Kidney epithelial cell (primary cell): ENCODE measurements at regions not wholly inside any gene's neighbourhood (a gene's known extent, or its start where the extent isn't known, plus 50 kb on each side); places are given as distances from the start of the nearest gene placed in this dataset.

ENCODE experiments used
- DNase-seq: peaks from one replicate; pipeline ENCODE4 v3.0.0-alpha.2; 2010; ENCODE audit warnings: low read depth
- H3K27me3 ChIP-seq: 2 replicates; pipeline ENCODE4 v1.6.0; 2011; ENCODE audit warnings: low read length; ENCODE audit not compliant: control insufficient read depth, insufficient read depth
- H3K36me3 ChIP-seq: 2 replicates; pipeline ENCODE4 v1.5.1; 2011; ENCODE audit warnings: low read length; ENCODE audit not compliant: control insufficient read depth, insufficient read depth
- H3K4me3 ChIP-seq: 2 replicates; pipeline ENCODE4 v1.5.1; 2011; ENCODE audit warnings: low read depth, mild to moderate bottlenecking, control low read depth, low read length
- CTCF ChIP-seq: IDR thresholded peaks from 2 replicates; pipeline ENCODE4 v1.5.1; 2011; ENCODE audit warnings: mild to moderate bottlenecking, moderate library complexity, low read length, control low read depth, inconsistent platforms; ENCODE audit not compliant: insufficient read depth, poor library complexity, severe bottlenecking

- Histone ChIP-seq H3K27me3 (no peaks in the 10 kb centered on the region), H3K4me3 (no peak overlapping the region), H3K36me3 (no peaks in the 10 kb centered on the region)
- no peak for DNase-seq
- no peak for TF ChIP-seq CTCF
Observed at GRCh38 chr4:110365761-110366160, 110.2 kb upstream of the ENPEP start.

- no peak overlapping the region for H3K4me3 ChIP-seq
- no peak for TF ChIP-seq CTCF
- no peaks in the 10 kb centered on the region for H3K36me3 ChIP-seq
- DNase-seq: no peak
- H3K27me3 ChIP-seq: no peaks in the 10 kb centered on the region
Observed at GRCh38 chr4:110364911-110365520, 110.9 kb upstream of the ENPEP start.

GRCh38 chr4:110361921-110362320, 114.0 kb upstream of the ENPEP start:
- TF ChIP-seq CTCF: no peak
- no peaks in the 10 kb centered on the region for H3K27me3 ChIP-seq
- no peaks in the 10 kb centered on the region for H3K36me3 ChIP-seq
- no peak overlapping the region for H3K4me3 ChIP-seq
- DNase-seq: peak; percentile 95

GRCh38 chr4:110359076-110359475, 116.9 kb upstream of the ENPEP start:
- Histone ChIP-seq H3K4me3 (no peak overlapping the region), H3K36me3 (no peaks in the 10 kb centered on the region), H3K27me3 (no peaks in the 10 kb centered on the region)
- DNase-seq: no peak
- no peak for TF ChIP-seq CTCF

GRCh38 chr4:110357521-110357920, 118.4 kb upstream of the ENPEP start:
- TF ChIP-seq CTCF: no peak
- H3K27me3 ChIP-seq: no peaks in the 10 kb centered on the region
- no peak overlapping the region for H3K4me3 ChIP-seq
- no peak for DNase-seq
- H3K36me3 ChIP-seq: no peaks in the 10 kb centered on the region

GRCh38 chr4:110354460-110354859, 121.5 kb upstream of the ENPEP start:
- DNase-seq: no peak
- TF ChIP-seq CTCF: no peak
- no peaks in the 10 kb centered on the region for H3K27me3 ChIP-seq
- H3K36me3 ChIP-seq: no peaks in the 10 kb centered on the region
- no peak overlapping the region for H3K4me3 ChIP-seq
